GM19372 (cell line): ENCODE measurements at regions not wholly inside any gene's neighbourhood (a gene's known extent, or its start where the extent isn't known, plus 50 kb on each side); places are given as distances from the start of the nearest gene placed in this dataset.

Source experiments
- ATAC-seq: cut with Tn5 transposase; IDR thresholded peaks from one replicate; pipeline ENCODE4 v1.9.1; 2021; ENCODE audit warnings: mild to moderate bottlenecking, low read depth, moderate library complexity; ENCODE audit not compliant: unreplicated experiment

GRCh38 chr2:611519-611918, 65.7 kb downstream of the TMEM18 start:
- no peak for ATAC-seq

DNA sequence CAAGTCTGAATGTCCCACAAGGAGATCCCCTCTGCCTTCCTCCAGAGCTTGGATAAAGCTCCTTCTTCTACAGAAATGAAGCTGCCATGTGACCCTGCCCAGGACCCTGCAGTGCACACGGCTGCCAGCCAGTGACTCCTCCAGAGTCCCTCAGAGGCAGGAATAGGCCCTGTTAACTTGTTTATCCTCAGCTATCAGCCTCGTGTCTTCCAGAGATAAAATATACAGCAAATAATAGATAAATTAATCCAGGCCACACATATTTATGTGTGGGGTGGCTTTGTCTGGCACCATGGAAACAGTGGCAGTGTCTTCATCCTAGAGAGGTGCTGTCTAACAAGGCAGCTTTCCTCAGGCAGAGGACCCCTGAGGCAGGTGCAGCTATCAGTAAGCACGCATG, 66.7 kb downstream of the TMEM18 start:
- ATAC-seq: no peak

DNA sequence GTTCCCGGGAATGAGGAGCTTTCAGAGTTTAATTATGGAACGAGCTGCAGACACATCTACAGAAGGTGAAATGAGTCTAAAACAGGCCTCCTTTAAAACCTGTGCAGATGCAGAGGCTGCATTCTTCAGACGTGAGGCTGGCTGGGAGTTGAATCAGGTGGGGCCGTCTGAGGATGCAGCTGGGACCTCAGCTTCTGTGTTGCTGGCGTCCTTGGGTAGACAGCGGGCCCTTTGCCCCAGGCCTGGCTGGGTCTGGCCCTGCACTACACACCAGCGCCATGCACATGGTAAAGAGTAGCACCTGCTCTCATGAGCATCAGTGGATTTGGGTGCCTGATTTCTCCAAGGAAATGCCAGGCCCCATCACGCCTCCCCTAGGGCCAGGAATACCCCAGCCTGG, 67.3 kb downstream of the TMEM18 start:
- ATAC-seq: no peak

GRCh38 chr2:609449-609848, 67.8 kb downstream of the TMEM18 start:
- ATAC-seq: no peak

GRCh38 chr2:608711-609110, 68.5 kb downstream of the TMEM18 start:
- no peak for ATAC-seq

DNA sequence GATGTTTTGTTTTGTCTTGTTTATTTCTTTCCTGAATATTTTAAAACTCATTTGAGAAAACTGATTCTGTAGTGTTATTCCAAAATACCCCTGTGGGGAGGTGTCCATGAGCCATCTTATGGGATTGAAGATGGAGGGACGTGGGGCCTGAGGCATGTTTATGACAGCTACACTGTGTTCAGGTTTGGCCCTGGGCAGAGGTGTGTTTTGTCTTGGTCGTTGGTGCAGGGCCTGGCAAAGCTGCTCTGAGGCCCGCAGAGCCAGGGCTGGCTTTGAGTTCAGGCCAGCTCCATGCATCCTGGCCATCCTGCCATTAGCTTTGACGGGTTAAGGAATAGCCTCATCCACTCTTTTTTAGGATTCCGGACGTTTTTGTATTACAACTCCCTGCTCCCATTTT, 68.9 kb downstream of the TMEM18 start:
- ATAC-seq: no peak

- ATAC-seq: no peak
Measured at GRCh38 chr2:607709-608108, 69.5 kb downstream of the TMEM18 start.

DNA sequence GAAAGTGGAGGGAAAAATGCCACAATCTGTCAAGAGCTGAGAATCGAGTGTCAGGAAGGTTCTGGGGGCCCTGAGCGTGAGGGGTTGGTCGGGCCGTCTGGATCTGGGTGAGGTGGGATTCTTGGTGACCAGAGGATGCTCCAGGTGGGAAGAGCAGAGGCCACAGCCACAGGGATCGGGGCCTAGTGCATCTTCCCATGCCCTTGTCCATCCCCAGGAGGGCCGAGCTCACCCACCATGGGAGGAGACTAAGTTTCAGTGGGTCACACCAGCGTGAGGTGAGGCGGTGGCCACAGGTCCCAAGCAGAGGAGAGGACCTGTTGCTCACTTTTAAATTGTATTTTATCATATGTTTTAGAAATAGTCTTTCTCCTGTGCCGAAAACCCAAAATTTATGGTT, 70.0 kb downstream of the TMEM18 start:
- no peak for ATAC-seq

DNA sequence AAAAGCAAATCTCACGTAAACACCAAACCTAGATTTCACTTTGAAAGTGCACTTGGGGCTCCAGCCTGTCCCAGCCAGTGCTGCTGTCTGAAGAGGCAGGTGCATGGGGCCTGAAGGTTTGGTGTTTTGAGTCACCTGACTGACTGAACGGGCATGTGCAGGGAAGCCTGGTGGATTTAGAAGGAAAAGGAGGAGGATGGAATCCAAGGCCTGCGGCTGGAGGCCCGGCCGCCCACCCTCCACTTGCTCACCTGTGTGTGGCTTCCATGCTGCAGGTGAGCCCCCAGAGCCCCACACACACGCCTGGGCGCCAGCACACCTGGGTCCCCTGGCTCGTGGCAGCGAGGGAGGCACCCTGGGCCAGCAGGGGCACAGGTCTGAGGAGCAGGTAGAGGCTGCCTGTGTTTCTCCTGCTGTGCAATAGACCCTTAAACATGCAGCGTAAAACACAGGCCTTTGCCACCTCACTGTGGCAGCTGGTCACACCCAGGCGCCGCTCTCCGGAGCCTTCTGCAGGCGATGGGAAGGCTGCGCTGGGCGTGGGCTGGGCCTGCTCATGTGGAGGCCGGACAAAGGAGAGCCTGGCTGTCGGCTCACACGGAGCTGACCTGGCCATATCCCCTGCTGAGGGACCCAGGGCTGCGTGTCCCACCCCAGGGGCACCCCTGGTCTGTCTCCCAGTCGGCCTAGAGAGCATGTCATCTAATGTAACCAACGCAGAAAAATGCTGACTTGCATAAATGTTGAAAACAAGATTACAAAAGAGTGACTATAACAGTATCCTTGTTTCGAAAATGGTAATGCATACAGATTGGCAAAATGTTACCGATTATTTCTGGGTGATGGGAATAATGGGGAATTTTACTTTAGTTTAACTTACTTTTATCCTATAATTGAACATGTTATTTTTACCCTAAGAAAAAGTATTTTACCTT, 71.3 kb downstream of the TMEM18 start:
- no peak for ATAC-seq

DNA sequence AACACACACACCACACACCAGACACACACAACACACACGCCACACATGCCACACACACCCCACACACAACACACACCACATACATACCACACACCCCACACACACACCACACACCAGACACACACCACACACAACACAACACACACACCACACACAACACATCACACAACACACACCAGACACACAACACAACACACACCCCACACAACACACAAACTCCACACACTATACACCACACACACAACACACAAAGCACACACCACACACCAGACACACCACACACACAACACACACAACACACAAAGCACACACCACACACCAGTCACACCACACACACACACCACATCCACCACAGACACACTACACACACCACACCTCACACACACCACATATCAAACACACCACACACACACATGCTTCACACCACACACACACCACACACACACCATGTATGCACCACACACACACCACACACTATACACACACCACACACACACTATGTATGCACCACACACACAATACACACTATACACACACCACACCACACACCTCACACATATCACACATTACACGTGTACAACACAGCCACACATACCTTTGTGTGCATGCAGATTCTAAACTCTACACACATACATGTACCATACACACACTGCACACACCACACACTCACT, 72.2 kb downstream of the TMEM18 start:
- ATAC-seq: no peak

DNA sequence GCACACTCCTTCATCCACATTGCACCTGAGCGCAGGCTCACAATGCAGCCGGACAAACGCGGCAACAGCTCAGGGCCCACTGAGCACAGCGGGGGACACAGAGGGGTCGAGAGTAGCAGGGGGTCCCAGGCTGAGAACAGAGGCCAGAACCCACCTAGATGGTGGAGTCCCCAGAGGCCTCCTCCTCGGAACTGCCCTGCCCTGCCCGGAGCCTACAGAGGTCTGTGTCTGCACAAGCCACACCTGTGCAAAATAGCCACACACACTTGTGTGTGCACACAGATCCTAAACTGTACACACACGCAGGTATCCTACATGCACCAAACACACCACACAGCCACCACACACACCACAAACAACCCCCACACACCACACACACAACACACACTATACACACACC, 72.8 kb downstream of the TMEM18 start:
- ATAC-seq: no peak

DNA sequence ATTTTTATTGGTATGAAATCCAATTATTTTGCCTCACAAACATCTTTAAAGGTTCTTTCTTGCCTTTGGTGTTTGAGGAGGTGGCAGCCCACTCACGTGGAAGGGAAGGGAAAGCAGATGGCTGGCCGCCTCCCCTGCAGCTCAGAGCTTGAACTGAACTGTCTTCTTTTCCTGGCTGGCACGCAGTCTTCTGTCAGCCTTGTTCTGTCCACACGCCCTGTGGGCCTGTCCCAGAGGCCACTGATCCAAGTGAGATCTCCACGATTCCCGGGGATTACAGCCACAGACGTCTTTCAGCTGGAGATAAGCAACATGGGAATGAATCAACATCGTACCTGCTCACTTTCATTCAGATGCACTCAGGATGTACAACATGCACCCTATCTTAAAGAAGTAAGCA, 73.3 kb downstream of the TMEM18 start:
- no peak for ATAC-seq

- ATAC-seq: no peak
Measured at GRCh38 chr2:603427-603826, 73.8 kb downstream of the TMEM18 start.

GRCh38 chr2:602571-603359, 74.4 kb downstream of the TMEM18 start:
- no peak for ATAC-seq

DNA sequence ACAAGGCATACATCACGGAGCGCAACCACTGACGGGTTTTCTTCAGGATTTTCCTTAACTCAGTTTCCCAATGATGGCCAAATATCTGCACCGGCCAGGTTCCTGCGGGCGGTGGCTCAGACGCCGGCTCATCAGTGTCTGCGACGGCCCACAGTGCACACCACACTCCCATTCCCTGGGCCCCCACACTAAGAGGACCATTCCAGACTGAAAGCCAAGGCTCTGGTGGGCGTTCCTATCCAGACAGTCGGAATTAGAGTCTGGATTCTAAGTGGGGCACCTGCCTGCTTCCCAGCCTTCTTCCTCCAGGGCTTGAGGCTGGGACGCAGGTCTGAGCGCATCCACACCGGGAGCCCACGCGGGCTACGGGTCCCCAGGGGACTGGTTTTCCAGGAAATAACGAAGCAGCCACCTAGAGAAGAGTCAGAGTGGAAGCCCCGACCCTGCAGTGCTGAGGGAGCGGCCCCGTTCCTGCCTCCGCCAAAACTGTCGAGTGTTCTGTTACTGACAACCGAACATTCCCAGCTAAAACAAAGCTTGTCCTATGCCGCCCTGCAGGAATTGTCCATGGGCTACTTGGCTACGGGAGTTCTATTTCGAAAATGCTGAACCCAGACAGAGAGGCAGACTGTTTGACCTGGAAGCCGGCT, 75.3 kb downstream of the TMEM18 start:
- no peak for ATAC-seq

GRCh38 chr2:601387-601698, 75.9 kb downstream of the TMEM18 start:
- no peak for ATAC-seq

GRCh38 chr2:600542-601386, 76.4 kb downstream of the TMEM18 start:
- no peak for ATAC-seq

- no peak for ATAC-seq
Measured at GRCh38 chr2:599601-600000, 77.6 kb downstream of the TMEM18 start.

GRCh38 chr2:598058-598802, 79.0 kb downstream of the TMEM18 start:
- ATAC-seq: no peak
